Keratinocyte (primary cell): ENCODE measurements at regions not wholly inside any gene's neighbourhood (a gene's known extent, or its start where the extent isn't known, plus 50 kb on each side); places are given as distances from the start of the nearest gene placed in this dataset.

Source experiments
- EZH2 ChIP-seq: IDR thresholded peaks from one replicate; pipeline ENCODE4 v1.6.1; 2012; ENCODE audit warnings: inconsistent platforms, mild to moderate bottlenecking, low read length, moderate library complexity
- TF ChIP-seq, protein P1 (sequence below), 3 experiments: IDR thresholded peaks in 1 of 3; conservative IDR thresholded peaks in 1 of 3; optimal IDR thresholded peaks in 1 of 3; 2 replicates in 2 of 3; 3 replicates in 1 of 3; pipeline versions ENCODE3 to v1.5.1; 2011; ENCODE audit warnings: low read length in 3 of 3, mild to moderate bottlenecking in 3 of 3, moderate library complexity in 2 of 3, control low read depth in 1 of 3, inconsistent platforms in 1 of 3; ENCODE audit not compliant: insufficient read depth in 2 of 3; ENCODE audit errors: extremely low read depth in 1 of 3

DNA sequence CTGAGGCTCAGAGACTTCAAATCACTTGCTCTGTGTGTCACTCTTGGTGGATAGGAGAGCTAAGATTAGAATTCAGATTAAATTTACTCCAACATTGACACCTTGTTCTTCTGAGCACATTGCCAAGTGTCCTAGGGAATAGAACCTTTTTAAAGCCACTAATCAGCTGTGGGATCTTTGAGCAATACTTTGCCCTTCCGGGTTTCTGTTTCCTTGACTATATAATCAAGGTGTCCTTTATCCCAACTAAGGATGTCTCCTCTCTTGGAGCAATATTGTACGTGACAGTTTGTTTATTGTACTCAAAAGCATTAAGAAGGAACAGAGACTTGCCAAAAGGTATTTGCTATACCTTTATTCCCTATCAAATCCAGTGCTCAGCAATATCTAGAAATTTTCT lies 170.9 kb upstream of the CADPS start:
- TF ChIP-seq, protein P1, sequence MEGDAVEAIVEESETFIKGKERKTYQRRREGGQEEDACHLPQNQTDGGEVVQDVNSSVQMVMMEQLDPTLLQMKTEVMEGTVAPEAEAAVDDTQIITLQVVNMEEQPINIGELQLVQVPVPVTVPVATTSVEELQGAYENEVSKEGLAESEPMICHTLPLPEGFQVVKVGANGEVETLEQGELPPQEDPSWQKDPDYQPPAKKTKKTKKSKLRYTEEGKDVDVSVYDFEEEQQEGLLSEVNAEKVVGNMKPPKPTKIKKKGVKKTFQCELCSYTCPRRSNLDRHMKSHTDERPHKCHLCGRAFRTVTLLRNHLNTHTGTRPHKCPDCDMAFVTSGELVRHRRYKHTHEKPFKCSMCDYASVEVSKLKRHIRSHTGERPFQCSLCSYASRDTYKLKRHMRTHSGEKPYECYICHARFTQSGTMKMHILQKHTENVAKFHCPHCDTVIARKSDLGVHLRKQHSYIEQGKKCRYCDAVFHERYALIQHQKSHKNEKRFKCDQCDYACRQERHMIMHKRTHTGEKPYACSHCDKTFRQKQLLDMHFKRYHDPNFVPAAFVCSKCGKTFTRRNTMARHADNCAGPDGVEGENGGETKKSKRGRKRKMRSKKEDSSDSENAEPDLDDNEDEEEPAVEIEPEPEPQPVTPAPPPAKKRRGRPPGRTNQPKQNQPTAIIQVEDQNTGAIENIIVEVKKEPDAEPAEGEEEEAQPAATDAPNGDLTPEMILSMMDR (optimal IDR thresholded peaks at IDR 0.05 in 1 of 3, IDR thresholded peaks at IDR 0.05 in 1 of 3, conservative IDR thresholded peaks at IDR 0.05 in 1 of 3; ENCODE audit: extremely low read depth in 1 of 3, insufficient read depth in 2 of 3, low read length in 3 of 3) = no peak
- TF ChIP-seq EZH2 = no peak
